ENCODE measurements at regions not wholly inside any gene's neighbourhood (a gene's known extent, or its start where the extent isn't known, plus 50 kb on each side); places are given as distances from the start of the nearest gene placed in this dataset.

- TF ChIP-seq CTCF (IDR thresholded peaks at IDR 0.05) = no peak
- TF ChIP-seq POLR2A (IDR thresholded peaks at IDR 0.05) = no peak
These were observed 270.3 kb downstream of the MREG start for GRCh38 chr2:215743066-215743465.
